Lower leg skin (tissue), 3 donors: ENCODE measurements at regions not wholly inside any gene's neighbourhood (a gene's known extent, or its start where the extent isn't known, plus 50 kb on each side); places are given as distances from the start of the nearest gene placed in this dataset.

Source experiments
- CTCF ChIP-seq, 3 donors: fragments of 450-650 bp; IDR thresholded peaks; one replicate each; pipeline ENCODE4 v1.5.1; 2016; ENCODE audit warnings: antibody characterized with exemption in 3 of 3, mild to moderate bottlenecking in 3 of 3, moderate library complexity in 2 of 3
- POLR2A ChIP-seq, 2 donors: fragments of 450-650 bp; IDR thresholded peaks; one replicate each; pipeline ENCODE4 v1.6.1; 2016 to 2017; ENCODE audit warnings: antibody characterized with exemption in 2 of 2, mild to moderate bottlenecking in 1 of 2, moderate library complexity in 1 of 2

GRCh38 chr1:222989443-222989842 is 153.6 kb downstream of the TLR5 start:
- TF ChIP-seq POLR2A (IDR thresholded peaks at IDR 0.05) (no peak), CTCF (IDR thresholded peaks at IDR 0.05) (no peak)
